H1 (cell line): ENCODE measurements at regions not wholly inside any gene's neighbourhood (a gene's known extent, or its start where the extent isn't known, plus 50 kb on each side); places are given as distances from the start of the nearest gene placed in this dataset.

ENCODE experiments used
- TF ChIP-seq, protein P1 (sequence below): IDR thresholded peaks from 2 replicates; pipeline ENCODE4 v1.6.1; 2012; ENCODE audit warnings: low read length, inconsistent platforms

- TF ChIP-seq, protein P1, sequence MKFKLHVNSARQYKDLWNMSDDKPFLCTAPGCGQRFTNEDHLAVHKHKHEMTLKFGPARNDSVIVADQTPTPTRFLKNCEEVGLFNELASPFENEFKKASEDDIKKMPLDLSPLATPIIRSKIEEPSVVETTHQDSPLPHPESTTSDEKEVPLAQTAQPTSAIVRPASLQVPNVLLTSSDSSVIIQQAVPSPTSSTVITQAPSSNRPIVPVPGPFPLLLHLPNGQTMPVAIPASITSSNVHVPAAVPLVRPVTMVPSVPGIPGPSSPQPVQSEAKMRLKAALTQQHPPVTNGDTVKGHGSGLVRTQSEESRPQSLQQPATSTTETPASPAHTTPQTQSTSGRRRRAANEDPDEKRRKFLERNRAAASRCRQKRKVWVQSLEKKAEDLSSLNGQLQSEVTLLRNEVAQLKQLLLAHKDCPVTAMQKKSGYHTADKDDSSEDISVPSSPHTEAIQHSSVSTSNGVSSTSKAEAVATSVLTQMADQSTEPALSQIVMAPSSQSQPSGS, result no peak
- TF ChIP-seq, all 59 proteins: peak for 0
These were observed 525.5 kb upstream of the PTGER4 start (continued) for GRCh38 chr5:40154194-40154593.
